ENCODE measurements at regions not wholly inside any gene's neighbourhood (a gene's known extent, or its start where the extent isn't known, plus 50 kb on each side); places are given as distances from the start of the nearest gene placed in this dataset.

DNA sequence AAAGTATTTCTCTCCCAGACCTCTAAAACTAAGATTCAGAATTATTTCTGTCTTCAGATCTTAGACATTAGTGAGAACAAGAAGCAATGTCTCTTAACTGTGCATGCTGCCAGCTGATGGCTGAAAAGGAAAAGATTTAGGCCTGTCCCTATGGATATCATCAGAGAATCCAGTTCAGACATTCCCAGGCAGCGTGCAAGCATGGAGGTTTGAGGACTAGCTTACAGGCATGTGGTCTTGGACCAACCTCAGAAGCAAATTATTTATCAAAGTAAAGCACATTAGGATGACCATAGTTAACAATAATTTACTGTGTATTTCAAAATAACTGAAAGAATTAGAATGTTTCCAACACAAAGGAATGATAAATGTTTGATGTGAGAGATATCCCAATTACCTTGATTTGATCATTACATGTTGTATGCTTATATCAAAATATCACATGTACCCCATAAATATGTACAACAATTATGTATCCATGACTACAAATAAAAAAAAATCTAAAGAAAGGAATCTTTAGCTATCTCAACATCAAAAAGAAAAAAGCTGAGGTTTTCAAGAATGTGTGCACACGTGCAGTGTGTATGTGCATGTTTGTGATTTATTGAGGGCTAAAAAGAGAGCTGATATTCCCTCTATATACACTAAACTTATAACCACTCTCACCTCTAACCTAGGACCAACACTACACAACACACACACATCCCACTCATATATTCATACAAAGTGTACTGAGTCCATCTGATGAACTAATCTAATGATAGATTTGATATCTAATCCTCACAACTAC, 108.9 kb upstream of the THBS1 start:
- DNase-seq (ENCODE audit: low read depth in 2 of 2), result no peak

DNA sequence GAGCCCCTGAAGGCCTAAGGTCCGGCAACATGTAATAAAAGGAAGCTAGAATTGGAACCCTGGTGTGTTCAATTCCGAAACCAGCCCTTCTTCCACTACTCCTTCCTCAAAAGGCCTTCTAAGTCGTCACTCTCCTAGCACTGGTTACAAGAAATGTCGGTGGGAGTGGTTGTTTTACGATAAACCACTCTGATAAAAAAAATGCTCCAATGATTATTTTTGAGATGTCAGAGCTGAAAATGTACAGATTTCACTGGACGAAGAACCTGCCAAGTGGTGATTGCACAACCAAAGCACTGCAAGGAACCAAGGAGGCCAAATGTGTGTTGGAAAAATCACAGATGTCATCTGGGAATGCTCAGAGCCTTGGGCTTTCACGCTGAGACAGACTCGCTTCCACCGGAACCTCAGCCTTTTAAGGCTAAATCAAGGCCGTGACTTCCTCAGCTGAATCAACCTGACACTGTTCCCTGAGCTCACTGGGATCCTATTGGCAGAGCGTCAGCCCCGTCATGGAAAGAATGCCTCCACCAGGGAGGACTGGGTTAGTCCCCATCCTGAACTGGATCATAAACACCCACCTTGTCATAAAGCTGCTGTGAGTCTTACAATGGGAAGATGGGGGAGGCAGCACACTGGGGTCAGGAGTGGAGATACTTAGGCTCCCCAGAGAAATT, 108.1 kb upstream of the THBS1 start:
- DNase-seq (ENCODE audit: low read depth in 2 of 2), result no peak

DNA sequence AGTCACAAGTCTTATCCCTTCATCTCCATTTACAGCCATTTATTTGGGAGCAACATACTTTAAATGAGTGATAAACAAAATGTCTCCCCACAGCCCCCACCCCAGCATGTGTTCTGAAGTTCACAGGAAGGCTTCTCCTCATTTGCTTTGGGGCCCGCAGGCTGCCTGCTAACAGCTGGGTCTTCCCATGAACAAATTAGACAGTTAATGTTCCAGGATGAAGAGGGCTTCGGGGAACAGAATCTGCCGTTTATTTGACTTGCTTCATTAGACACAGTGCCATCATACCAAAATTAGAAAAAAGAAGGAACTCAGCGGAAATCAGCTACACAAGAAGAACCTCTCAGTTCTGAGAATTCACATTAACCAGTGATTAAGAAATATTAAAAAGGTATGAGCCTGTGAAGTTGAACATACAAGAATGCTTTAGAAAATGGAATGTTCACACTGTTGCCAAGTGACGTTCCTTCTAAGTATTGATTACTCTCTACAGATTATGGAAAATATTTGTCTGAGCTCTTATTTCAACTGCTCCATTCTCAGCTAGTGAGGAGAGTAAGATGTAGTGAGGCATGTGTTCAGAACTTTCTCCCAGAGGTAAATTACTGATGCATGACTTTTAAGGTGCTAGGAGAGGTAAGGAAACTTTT, 107.5 kb upstream of the THBS1 start:
- no peak for DNase-seq (ENCODE audit: low read depth in 2 of 2)

DNA sequence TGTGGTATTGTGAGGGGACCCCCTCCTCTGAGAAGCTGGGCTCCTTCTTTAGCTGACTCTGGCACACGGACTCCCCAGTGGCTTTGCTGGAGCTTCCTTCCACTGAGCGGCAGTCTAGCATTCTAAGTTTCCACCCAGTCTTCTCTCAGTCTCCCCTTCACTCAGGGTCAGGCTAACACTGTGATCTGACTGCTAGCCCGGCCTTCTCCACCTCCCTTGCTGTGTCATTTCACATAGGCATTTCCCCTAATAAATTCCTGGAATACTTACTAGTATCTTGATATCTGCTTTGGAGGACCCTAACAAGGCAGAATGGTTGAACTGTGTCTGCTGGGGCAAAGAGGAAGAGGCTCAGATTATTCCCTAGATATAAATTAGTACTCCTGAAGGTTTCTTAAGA, 106.2 kb upstream of the THBS1 start:
- no peak for DNase-seq (ENCODE audit: low read depth in 2 of 2)

DNA sequence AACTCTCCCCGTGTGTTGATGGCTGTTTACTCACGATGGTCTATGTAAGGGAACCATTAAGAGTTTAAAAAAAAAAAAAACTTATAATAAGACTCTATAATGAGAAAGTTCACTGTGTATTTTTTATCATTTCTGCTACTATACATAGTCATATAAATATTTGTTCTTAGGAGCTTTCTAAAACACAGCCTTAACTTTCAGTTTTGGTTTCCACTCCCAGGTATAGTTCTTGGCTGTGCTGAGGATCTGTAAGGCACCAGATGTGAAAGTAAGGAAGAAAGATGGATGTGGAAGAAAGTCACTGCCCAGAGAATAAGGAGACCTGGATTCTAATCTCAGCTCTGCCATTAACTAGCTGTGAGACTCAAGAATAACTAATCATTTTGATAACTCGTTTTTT, 101.9 kb upstream of the THBS1 start:
- no peak for DNase-seq (ENCODE audit: low read depth in 2 of 2)

DNA sequence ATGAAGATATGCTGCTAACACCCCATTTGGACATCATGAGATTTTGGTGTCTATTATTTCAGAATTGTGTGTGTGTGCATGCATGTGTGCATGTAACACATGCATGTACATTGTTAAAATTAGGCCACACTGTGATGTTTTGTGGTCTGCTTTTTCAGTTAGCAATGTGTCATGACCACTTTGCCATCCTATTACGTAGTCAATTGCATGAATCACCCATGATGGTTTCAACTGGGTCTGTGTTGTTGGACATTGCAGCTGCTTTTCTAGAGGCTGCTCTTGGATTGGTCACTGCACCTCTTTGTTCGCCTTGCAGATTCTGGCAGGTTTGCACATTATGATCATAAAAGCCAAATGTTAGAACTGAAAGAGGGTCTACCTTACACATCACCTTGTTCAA, 101.0 kb upstream of the THBS1 start:
- no peak for DNase-seq (ENCODE audit: low read depth in 2 of 2)

DNA sequence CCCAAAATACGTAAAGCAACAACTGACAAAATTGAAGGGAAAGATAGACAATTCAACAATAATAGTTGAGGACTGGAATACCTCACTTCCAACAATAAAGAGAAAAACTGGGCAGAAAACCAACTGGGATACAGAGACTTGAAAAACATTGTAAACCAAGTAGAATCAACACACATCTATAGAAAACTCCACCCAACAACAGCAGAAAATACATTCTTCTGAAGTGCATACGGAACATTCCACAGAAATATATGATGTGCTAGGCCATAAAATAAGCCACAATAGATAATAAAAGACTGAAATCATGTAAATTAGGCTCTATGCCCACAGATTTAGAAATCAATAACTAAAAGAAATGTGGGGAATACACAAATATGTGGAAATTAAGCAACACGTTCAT, 98.4 kb upstream of the THBS1 start:
- no peak for DNase-seq (ENCODE audit: low read depth in 2 of 2)

DNA sequence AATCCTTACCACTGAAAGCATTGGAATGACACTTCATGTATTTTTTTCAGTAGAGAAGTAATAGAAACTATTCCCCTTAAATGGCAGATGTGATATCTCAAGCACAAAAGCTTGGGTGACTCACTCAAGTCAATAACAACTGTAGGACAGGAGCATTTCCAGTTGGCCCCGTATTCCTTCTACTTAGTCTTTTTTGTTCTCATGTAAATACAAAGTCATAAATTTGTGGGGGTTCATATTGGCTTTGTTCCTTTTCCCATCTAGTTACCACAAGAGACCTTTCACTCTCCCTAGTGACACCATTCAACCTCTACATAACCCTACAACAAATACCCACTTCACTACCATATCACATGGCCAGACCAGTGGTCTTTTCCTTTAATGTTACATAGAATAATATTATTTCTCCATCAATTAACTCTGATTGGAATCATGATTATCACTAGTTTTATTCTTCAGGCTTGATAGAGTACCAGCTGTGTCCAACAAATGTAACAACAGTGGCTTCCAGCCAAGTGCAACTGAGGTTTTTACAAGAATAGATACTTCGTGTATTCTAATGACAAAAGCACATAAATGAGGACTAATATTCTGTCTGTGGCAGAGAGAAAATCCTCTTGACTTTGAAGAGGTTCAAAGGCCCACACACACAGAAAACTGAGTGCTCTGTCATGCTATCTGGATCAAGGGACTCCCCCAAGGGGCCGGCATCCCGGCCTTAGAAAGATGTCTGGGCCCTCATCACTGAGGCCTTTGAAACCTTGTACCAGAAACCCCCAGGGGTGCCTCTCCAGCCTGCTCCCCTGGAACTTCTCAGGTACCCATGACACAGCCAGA, 94.0 kb upstream of the THBS1 start:
- DNase-seq (ENCODE audit: low read depth in 2 of 2), result no peak

DNA sequence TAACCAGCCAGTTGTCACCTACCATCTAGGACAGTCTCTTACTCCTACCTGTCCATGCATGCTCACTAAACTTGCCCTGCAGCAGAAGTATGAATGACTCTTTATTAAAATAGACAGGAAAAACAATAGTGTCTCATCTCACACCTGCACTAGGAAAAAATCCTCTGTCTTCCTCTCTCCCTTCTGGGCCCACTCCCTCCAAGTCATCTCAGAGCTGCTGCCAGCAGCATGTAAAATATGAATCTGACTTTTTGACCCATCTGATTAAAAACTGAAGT, 93.5 kb upstream of the THBS1 start:
- no peak for DNase-seq (ENCODE audit: low read depth in 2 of 2)

DNA sequence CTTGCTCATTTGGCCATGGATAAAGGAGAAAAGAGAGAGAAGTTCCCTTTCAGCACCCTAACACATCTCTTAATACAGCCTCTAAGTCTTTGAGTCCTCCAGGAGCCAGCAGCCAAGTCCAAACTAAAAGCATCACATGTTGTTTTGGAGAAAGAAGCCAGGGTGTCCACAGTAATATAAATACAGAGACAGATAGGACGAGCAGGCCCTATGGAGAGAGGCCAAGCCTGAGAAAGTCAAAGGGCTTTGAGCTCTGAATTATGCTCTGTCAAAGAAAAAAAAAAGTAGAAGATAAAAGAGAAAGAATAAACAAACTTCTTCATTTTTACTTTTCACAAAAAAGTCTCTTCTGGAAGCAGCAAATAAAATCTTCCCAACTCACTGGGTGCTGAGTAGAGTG, 92.4 kb upstream of the THBS1 start:
- no peak for DNase-seq (ENCODE audit: low read depth in 2 of 2)

DNA sequence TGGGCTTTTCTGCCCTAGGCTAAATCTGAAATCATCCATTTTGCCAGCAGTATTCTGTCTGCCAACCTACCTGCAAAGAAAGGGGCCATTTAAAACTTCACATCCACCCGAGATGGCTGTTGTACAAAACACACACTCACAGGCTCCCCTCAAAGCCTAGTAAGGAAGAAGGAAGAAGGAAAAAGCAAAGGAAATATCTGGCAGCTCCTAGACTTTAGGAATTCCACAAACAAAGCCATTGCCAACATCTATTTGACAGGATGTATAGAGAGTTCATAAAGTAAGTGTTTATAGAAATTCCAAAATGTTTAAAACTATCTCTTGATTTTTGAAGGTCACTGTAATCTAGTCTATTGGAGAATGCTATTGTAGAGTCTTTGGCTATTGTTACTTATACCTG, 91.9 kb upstream of the THBS1 start:
- DNase-seq (ENCODE audit: low read depth in 2 of 2), result no peak

DNA sequence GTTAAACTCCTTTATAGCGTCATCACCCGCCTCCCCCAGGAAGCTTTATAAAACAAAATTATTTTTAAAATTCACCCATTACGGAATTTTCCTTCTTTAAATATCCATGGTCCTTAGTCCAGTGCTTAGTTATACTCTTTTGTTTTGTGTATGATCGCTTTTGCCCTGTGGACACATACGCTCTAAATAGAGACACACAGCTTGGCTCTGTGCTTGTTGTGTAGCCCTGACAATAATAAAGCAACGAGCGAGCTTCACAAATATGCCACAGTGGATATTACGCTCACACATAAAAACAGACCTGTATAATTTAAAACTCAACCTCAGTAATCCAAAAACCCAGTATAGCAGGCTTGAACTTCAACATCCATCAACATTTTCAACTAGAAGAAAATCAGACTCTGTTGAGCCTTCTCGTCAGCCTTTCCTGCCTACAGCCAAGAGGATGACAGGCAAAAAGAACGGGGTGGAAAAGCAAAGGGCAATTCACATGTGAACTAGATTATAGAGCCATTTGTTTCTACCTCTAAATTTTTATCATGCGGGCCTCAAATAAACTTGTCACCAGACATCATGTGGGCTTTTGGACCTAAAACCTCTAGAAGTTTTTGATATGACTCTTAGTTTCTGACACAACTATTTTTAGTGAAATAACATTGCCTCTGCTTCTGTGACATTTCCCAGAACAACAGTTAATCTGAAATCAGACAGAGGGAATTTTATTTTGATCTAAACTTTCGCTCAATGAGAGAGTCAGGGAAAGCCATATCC, 89.6 kb upstream of the THBS1 start:
- no peak for DNase-seq (ENCODE audit: low read depth in 2 of 2)

DNA sequence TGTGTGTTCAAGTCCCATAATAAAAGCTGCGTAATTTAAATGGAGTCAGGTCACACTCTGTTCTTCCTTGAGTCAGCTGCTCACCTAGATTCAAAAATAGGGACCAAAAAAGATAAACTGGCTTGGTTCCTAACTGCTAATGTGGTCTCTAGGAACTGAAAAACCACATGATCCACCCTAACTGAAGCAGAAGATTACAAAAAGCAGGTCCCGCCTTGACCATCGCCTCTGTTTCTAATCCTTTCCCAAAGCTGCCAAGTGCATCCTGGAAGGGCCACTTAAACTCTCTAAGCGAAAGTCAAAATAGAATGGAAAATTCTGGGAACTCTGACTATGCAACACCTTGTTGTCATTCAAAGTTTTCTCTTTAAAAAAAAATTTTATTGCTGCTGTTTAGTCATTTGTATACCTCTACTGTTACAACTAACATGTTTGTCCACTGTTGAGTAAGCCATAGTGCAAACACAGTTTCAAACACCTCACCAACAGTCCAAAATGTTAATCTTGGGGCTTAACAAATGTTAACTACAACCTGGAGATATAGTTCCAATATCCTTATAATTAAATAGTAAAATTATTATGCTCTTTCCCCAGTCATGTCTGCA, 88.9 kb upstream of the THBS1 start:
- no peak for DNase-seq (ENCODE audit: low read depth in 2 of 2)

DNA sequence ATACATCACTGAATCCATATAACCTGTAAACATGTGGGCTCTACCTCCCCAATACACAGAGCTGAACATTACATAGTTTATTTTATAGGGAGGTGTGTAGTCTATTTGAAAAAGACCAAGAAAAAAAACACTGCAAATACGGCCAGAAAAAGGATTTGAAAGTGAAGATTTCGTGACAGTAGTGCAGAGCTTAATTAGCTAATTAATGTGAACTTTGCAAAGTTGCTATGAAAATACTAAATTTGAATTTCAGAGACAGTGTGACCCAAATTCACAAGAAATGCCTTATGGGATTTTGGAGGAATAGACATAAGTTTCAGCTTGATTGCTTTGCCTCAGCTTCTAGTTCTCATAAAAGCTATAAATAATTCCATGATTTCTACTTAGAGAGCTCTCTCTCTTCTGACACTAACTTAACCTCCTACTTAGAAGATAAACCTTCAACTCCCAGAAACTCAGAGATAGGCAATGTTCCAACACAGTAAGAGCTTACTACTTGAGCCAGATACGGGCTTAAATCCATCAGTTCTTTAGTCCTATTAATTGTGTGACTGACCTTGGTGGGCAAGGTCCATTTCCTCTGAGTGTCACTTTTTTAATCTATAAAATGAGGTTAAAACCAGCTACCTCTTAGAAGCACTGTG, 87.3 kb upstream of the THBS1 start:
- DNase-seq (ENCODE audit: low read depth in 2 of 2), result no peak

DNA sequence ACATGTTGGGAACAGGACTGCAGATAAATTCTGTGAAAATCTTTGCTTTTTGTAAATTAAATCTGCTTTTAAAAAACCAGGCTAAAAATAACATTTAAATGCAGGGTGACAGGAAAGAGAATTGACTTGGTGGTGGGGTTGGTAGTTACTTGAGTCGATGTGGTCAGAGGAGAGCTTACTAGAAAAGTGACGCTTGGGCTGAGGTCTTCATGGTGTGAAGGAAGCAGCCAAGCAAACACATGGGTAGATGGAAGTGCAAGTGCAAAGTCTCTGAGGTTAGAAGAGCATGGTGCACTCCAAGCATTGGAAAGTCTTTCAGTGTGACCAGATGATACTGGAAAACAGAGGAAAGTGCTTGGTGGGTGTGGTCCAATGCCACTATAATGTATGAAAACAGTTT, 86.4 kb upstream of the THBS1 start:
- no peak for DNase-seq (ENCODE audit: low read depth in 2 of 2)

DNA sequence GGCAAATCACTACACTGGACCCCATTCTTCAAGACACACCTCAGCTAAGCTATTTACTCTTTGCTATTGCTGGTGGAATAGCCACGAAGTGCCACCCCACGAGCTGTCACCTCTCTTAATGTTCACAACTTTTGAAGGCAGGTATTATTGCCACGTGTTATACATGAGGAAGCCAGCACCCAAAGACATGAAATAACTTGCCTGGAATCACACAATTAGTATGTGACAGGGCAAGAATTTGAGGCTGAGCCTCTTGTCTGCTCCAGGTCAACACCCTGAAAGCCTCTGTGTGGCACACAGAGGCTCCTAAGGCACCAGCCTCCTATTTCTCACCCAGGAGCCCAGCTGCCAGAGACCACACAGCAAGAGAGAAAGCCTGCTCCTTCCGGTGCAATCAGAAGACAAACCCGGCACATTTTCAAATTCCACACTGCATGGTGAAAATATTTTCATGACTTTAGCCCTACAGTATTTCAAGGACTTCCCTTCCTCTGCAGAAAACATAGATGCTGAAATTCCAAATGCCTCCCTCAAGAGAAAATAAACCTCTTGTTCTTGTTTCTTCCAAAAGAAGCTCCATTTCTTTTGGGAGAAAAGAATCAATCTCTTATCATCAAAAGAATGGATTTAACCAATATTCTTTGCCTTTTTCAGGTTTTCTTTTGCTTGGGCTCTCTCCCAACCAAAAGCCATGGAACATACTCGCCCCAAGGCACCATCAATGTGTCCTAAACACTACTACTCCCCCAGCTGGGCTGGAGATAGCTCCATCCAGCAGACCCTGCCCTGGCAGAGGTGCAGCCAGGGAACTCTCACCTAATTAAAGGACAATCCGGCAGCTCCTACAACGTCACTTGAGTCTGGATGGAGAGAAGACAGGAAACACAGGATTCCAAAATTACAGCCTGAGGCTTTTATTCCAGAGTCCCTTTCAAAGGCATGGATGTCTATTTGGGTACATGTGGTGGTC, 84.7 kb upstream of the THBS1 start:
- no peak for DNase-seq (ENCODE audit: low read depth in 2 of 2)

DNA sequence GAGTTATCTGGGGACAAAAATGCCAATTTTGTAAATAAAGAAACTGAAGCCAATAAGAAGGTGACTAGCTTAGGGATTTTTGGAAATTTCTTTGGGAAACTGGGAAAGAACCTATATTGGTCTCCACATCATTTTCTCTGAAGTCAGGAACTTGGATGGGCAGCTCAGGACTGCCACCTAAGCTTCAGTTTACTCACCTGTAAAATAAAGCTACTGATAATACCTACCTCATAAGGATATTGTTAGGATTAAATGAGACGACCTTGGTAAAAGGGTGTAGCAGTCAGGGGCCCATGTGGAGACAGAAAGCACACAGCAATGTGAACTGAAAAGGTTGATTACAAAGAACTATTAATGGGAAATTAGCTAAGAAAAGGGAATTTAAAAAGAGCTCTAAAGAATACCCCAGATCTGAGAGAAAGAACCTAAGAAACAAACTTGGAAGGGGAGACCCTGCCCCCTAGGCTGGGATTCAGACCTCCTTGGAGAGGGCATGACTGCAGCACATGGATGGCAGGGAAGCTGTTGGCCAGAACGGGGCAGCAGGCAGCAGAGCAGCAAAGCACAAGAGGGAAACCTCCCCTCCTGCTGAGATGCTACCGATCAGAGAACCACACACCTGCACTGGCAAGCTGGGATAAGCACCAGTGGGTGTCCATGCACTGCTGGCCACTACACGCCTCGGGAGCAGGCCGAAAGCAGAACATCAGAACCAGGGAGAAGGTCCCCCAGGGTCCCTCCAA, 83.7 kb upstream of the THBS1 start:
- no peak for DNase-seq (ENCODE audit: low read depth in 2 of 2)

DNA sequence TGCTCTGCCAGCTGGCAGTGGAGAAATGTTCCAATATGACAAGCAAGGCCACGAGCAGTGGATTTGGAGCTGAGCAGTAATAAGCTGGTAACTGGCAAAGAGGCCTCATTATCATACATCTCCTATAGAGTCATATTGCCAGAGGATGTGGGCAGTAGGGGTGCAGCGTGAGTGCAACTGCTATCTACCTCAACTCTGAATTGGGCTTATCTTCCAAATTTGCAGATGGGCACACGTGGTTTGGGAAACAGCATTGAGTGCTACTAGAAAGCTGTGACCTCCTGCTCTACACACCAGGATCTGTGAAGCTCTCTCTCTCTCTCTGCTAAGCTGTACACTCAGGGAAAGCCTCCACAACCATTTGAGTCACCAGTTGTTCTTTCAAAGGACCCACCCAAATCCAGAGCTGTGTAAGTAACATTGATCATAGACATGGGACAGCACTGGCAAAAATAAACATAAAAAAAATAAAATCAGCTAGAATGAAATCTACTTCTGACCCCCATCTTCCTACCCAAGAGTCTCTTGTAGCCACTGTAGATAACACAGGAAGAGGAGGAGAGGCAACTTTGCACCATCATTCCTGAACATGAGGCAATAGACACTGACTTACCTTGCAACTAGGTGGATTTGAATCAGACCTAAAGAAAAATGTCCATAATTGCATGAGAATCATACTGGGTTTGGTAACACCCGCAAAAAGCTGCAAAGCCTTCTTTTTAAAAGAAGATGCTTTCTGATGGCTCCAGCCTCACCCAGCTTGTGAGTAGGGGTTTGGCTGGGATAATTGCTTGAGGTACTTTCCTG, 82.9 kb upstream of the THBS1 start:
- no peak for DNase-seq (ENCODE audit: low read depth in 2 of 2)

Measured in stimulated activated CD8-positive, alpha-beta memory T cell treated with anti-CD3 and anti-CD28 coated beads, Interleukin-2, amount 100 ng/mL, for 1 hour (primary cell).